GM20431 (cell line): ENCODE measurements at regions not wholly inside any gene's neighbourhood (a gene's known extent, or its start where the extent isn't known, plus 50 kb on each side); places are given as distances from the start of the nearest gene placed in this dataset.

Experiments used
- in situ Hi-C: fragments of 300-500 bp; cut with MseI, MboI; formaldehyde crosslinking; loops from one replicate; pipeline ENCODE4 v1.15.0; 2020; ENCODE audit warnings: low sequenced_read_pairs; ENCODE audit not compliant: unreplicated experiment

- in situ Hi-C loops = no loop called here
Observed at GRCh38 chr4:104758574-104758973, 263.9 kb upstream of the CXXC4 start.

- in situ Hi-C loops = no loop called here
Observed at GRCh38 chr4:104763554-104764222, 269.0 kb upstream of the CXXC4 start.

GRCh38 chr4:104766676-104767075 lies 272.0 kb upstream of the CXXC4 start:
- in situ Hi-C loops = no loop called here

GRCh38 chr4:104772849-104773248 lies 278.2 kb upstream of the CXXC4 start:
- in situ Hi-C loops = no loop called here

- in situ Hi-C loops = no loop called here
Observed at GRCh38 chr4:104795264-104795939, 300.7 kb upstream of the CXXC4 start.

GRCh38 chr4:104811727-104812126 lies 317.0 kb upstream of the CXXC4 start:
- in situ Hi-C loops = no loop called here

- in situ Hi-C loops = no loop called here
Observed at GRCh38 chr4:104815665-104816064, 321.0 kb upstream of the CXXC4 start.

- in situ Hi-C loops = no loop called here
Observed at GRCh38 chr4:104818579-104818978, 323.9 kb upstream of the CXXC4 start.

GRCh38 chr4:104826171-104826570 lies 320.5 kb upstream of the TET2 start:
- in situ Hi-C loops = no loop called here

- in situ Hi-C loops = no loop called here
Observed at GRCh38 chr4:104829761-104830160, 316.9 kb upstream of the TET2 start.

- in situ Hi-C loops = no loop called here
Observed at GRCh38 chr4:104848597-104849225, 298.0 kb upstream of the TET2 start.

GRCh38 chr4:104859601-104860237 lies 287.0 kb upstream of the TET2 start:
- in situ Hi-C loops = loop anchor here (25.0 kb wide), 1 partner anchor 797 kb away; no protein-coding TSS in a partner anchor

- in situ Hi-C loops = loop anchor here (25.0 kb wide), 1 partner anchor 798 kb away; no protein-coding TSS in a partner anchor
Observed at GRCh38 chr4:104860238-104861123, 286.2 kb upstream of the TET2 start.

GRCh38 chr4:104866809-104867208 lies 279.9 kb upstream of the TET2 start:
- in situ Hi-C loops = loop anchor here (25.0 kb wide), 1 partner anchor 805 kb away; no protein-coding TSS in a partner anchor

- in situ Hi-C loops = loop anchor here (25.0 kb wide), 1 partner anchor 806 kb away; no protein-coding TSS in a partner anchor
Observed at GRCh38 chr4:104868533-104868932, 278.1 kb upstream of the TET2 start.

- in situ Hi-C loops = loop anchor here (25.0 kb wide), 1 partner anchor 807 kb away; no protein-coding TSS in a partner anchor
Observed at GRCh38 chr4:104868958-104869357, 277.7 kb upstream of the TET2 start.

GRCh38 chr4:104869831-104870230 lies 276.8 kb upstream of the TET2 start:
- in situ Hi-C loops = loop anchor here (25.0 kb wide), 1 partner anchor 808 kb away; no protein-coding TSS in a partner anchor

- in situ Hi-C loops = loop anchor here (25.0 kb wide), 1 partner anchor 808 kb away; no protein-coding TSS in a partner anchor
Observed at GRCh38 chr4:104870495-104871233, 276.0 kb upstream of the TET2 start.

- in situ Hi-C loops = no loop called here
Observed at GRCh38 chr4:104878936-104879335, 267.7 kb upstream of the TET2 start.
